ENCODE measurements at regions not wholly inside any gene's neighbourhood (a gene's known extent, or its start where the extent isn't known, plus 50 kb on each side); places are given as distances from the start of the nearest gene placed in this dataset.

GRCh38 chr11:128324531-128325141 is 262.7 kb downstream of the ETS1 start:
- Histone ChIP-seq H3K27me3 (ENCODE audit: control insufficient read depth, insufficient read depth, low read length) (no peaks in the 10 kb centered on the region), H3K36me3 (ENCODE audit: control insufficient read depth, insufficient read depth, low read length) (no peaks in the 10 kb centered on the region), H3K4me3 (ENCODE audit: low read depth, low read length) (no peak overlapping the region), H3K4me1 (ENCODE audit: control insufficient read depth, insufficient read depth, low read length) (no peaks in the 10 kb centered on the region), H3K9ac (ENCODE audit: low read depth, low read length) (no peak overlapping the region), H3K9me3 (ENCODE audit: control insufficient read depth, insufficient read depth, low read length) (no peaks in the 10 kb centered on the region)

DNA sequence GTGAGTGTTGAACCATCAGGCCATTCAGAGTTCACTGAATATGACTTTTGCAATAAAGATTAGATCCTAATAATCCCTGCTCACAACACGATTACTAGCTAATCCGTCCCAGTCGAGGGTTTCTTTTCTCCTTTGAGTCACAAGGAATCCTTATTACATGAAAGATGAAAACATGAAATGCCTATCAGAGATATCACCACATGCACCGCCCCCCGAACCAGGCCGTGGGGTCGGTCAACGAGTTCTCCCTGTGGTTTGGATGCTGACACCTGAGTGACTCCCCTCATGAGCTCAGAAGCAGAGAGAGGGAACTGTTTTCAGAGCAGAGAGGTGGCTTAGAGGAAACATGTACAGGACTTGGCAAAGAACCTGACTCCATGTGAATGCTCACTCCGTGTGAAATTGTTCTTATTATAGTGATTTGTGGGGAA is 263.3 kb downstream of the ETS1 start:
- no peaks in the 10 kb centered on the region for H3K9me3 ChIP-seq (ENCODE audit: control insufficient read depth, insufficient read depth, low read length)
- no peaks in the 10 kb centered on the region for H3K36me3 ChIP-seq (ENCODE audit: control insufficient read depth, insufficient read depth, low read length)
- no peak overlapping the region for H3K9ac ChIP-seq (ENCODE audit: low read depth, low read length)
- H3K4me3 ChIP-seq (ENCODE audit: low read depth, low read length), result no peak overlapping the region
- H3K27me3 ChIP-seq (ENCODE audit: control insufficient read depth, insufficient read depth, low read length), result no peaks in the 10 kb centered on the region
- H3K4me1 ChIP-seq (ENCODE audit: control insufficient read depth, insufficient read depth, low read length), result no peaks in the 10 kb centered on the region

DNA sequence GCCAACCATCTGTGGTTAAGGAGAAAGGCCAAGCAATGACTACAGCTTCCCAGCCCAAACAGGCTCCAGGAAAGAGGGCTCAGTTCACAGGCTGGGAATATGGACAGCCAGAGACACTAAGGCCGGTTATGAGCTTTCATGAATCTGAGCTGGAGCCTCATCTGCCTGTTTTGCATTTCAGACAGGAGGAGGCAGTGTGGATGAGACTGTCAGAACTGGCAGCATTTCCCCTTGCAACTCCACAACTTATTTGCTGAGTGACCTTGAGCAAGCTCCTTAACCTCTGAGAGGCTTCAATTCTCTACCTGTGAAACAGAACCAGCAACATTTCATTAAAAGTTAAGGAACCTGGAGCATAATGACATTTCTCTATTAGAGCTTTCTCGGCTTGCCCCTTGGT is 264.0 kb downstream of the ETS1 start:
- Histone ChIP-seq H3K4me3 (ENCODE audit: low read depth, low read length) (no peak overlapping the region), H3K36me3 (ENCODE audit: control insufficient read depth, insufficient read depth, low read length) (no peaks in the 10 kb centered on the region)

DNA sequence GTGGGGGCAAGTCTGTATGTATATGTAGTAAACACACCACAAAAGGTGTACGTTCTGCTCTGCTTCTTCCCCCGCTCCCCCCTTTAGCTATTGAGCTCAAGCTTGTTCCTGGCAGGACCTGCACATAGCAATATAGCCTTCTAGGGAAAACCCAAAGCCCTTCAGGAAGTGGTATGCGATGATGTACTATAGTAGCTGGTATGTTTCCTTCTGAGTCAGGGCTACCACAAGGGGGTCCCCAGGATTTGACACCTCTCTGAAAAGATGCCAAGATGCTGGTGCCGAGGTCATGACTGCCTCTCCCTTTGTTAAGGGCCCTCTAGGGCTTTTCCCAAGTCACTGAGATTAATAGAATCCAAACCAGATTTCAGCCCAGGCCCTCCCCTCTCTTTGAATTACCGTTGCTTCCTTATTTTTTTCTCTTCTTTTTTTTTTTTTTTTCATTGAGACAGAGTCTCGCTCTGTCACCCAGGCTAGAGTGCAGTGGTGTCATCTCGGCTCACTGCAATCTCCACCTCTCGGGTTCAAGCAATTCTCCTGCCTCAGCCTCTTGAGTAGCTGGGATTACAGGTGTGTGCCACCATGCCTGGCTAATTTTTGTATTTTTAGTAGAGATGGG is 268.4 kb downstream of the ETS1 start:
- Histone ChIP-seq H3K4me3 (ENCODE audit: low read depth, low read length) (no peak overlapping the region), H3K9ac (ENCODE audit: low read depth, low read length) (no peak overlapping the region), H3K36me3 (ENCODE audit: control insufficient read depth, insufficient read depth, low read length) (no peaks in the 10 kb centered on the region), H3K4me1 (ENCODE audit: control insufficient read depth, insufficient read depth, low read length) (no peaks in the 10 kb centered on the region), H3K9me3 (ENCODE audit: control insufficient read depth, insufficient read depth, low read length) (no peaks in the 10 kb centered on the region), H3K27me3 (ENCODE audit: control insufficient read depth, insufficient read depth, low read length) (no peaks in the 10 kb centered on the region)

More for the DNA sequence above, 264.0 kb downstream of the ETS1 start:
- Histone ChIP-seq H3K9ac (ENCODE audit: low read depth, low read length) (no peak overlapping the region), H3K4me1 (ENCODE audit: control insufficient read depth, insufficient read depth, low read length) (no peaks in the 10 kb centered on the region), H3K9me3 (ENCODE audit: control insufficient read depth, insufficient read depth, low read length) (no peaks in the 10 kb centered on the region), H3K27me3 (ENCODE audit: control insufficient read depth, insufficient read depth, low read length) (no peaks in the 10 kb centered on the region)

DNA sequence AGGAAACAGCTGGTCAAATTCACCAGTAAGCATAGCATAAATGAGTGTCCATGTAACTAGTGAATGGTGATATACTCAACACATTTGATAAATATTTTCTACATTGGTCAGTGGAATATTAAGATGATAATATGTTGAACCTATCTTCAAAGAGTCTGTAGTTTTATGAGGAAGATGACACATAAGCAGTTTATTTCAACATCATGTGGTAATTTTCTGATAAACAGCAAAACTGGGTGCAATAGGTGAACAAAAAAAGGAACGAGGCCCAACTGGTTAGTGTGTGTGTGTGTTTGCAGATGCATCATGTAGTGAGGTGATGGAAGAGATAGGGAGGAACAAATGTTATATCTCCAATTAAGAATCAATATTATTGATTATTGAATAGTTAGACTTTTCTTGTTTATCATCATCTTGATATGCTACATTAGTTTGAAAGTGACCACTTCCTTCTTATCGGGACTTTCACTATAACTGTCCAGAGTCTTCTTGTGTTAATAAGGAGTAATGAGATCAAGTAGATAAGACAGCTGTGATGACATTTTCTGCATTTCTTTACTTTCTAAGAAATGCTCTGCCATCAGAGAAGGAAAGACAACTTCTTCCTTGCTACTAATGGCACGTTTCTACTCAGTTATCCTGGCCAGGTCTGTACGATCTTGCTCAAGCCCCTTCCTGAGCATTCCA is 270.7 kb downstream of the ETS1 start:
- H3K27me3 ChIP-seq (ENCODE audit: control insufficient read depth, insufficient read depth, low read length), result no peaks in the 10 kb centered on the region
- H3K9me3 ChIP-seq (ENCODE audit: control insufficient read depth, insufficient read depth, low read length), result no peaks in the 10 kb centered on the region
- no peaks in the 10 kb centered on the region for H3K4me1 ChIP-seq (ENCODE audit: control insufficient read depth, insufficient read depth, low read length)
- H3K9ac ChIP-seq (ENCODE audit: low read depth, low read length), result no peak overlapping the region
- no peaks in the 10 kb centered on the region for H3K36me3 ChIP-seq (ENCODE audit: control insufficient read depth, insufficient read depth, low read length)
- H3K4me3 ChIP-seq (ENCODE audit: low read depth, low read length), result no peak overlapping the region

DNA sequence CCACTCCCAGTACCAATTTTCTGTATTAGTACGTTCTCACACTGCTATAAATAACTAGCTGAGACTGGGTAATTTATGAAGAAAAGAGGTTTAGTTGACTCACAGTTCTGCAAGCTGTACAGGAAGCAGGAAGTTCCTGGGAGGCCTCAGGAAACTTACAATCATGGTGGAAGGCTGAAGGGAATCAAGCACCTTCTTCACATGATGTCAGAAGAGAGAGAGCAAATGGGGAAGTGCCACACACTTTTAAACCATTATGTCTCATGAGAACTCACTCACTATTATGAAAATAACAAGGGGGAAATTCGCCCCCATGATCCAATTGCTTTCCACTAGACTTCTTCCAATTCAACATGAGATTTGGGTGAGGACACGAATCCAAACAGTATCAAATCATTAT is 271.4 kb downstream of the ETS1 start:
- no peaks in the 10 kb centered on the region for H3K9me3 ChIP-seq (ENCODE audit: control insufficient read depth, insufficient read depth, low read length)
- H3K4me1 ChIP-seq (ENCODE audit: control insufficient read depth, insufficient read depth, low read length), result no peaks in the 10 kb centered on the region
- no peaks in the 10 kb centered on the region for H3K27me3 ChIP-seq (ENCODE audit: control insufficient read depth, insufficient read depth, low read length)
- H3K36me3 ChIP-seq (ENCODE audit: control insufficient read depth, insufficient read depth, low read length), result no peaks in the 10 kb centered on the region
- no peak overlapping the region for H3K4me3 ChIP-seq (ENCODE audit: low read depth, low read length)
- H3K9ac ChIP-seq (ENCODE audit: low read depth, low read length), result no peak overlapping the region

GRCh38 chr11:128313931-128314330 is 273.4 kb downstream of the ETS1 start:
- Histone ChIP-seq H3K36me3 (ENCODE audit: control insufficient read depth, insufficient read depth, low read length) (no peaks in the 10 kb centered on the region), H3K9me3 (ENCODE audit: control insufficient read depth, insufficient read depth, low read length) (no peaks in the 10 kb centered on the region), H3K4me1 (ENCODE audit: control insufficient read depth, insufficient read depth, low read length) (no peaks in the 10 kb centered on the region)

DNA sequence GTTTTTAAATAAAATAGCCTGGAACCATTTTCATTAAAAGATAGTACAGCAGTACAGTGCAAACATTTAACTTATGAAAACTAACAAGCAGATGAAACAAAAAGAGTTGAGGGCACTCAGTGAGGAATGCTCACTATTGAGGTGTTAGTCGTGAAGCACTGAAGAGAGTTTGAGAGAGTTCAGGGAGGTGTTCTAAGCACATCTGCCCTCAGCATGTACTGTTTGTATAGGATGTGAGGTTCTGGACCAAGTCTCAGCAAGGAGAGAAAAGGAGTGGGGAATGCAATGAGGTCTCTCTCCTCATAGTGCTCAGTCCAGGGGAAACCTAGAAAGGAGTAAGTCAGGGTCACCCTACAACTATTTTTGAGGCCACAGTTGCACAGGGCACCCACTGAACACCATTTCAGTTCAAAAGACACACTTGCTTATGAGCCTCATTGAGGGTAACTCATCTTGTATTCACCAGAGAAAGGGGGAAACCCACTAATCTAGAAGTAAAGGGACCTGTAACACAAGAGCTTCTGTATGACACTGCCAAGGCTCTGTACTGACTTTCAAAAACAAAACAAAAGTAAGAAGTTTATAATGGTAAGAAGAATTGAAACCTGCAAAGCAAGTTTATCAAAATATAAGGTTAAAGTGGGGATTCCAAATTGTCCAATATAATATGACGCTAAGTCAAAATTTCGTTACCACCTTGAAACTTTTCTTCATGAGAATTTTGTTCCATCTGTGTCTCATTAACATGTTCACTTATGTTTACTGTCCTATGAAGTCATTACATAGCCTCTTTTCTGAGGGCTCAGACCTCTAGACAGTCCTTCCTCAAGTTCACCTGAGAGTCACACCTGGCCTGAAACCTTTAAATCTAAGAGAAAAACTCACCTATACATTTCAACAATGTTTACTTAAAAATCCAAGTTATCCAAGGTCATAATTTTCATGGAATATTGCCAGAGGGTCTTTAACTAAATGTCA is 275.3 kb downstream of the ETS1 start:
- no peaks in the 10 kb centered on the region for H3K9me3 ChIP-seq (ENCODE audit: control insufficient read depth, insufficient read depth, low read length)

More at GRCh38 chr11:128313931-128314330, 273.4 kb downstream of the ETS1 start:
- Histone ChIP-seq H3K4me3 (ENCODE audit: low read depth, low read length) (no peak overlapping the region), H3K9ac (ENCODE audit: low read depth, low read length) (no peak overlapping the region), H3K27me3 (ENCODE audit: control insufficient read depth, insufficient read depth, low read length) (no peaks in the 10 kb centered on the region)

DNA sequence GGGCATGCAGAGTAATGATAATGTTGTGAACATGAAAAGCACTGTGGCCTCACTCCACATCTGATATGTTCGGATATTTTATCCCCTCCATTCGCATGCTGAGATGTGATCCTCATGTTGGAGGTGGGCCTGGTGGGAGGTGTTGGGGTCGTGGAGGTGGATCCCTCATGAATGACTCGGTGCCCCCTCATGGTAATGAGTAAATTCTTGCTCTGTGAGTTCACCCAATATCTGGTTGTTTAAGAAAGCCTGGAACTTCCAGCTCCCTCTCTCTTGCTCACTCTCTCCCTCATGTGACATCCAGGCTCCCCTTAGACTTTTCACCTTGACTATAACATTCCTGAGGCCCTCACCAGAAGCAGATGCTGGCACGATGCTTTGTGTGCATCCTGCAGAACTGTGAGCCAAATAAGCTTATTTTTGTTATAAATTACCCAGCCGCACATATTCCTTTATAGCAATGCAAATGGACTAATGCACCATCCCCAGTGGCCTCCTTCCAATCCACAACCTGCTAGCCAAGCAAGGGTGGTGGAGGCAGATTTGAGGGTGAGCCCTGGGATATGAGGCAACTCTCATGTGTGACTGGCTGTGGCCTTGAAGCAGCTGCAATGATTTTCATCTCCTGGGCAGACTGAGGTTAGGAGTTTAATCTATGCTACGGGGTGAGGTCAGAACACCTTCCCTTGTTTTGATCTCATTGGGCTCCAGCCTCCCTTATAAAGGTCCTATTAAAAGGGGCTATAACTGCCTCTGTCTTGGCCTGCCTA is 276.5 kb downstream of the ETS1 start:
- H3K27me3 ChIP-seq (ENCODE audit: control insufficient read depth, insufficient read depth, low read length), result no peaks in the 10 kb centered on the region
- H3K9ac ChIP-seq (ENCODE audit: low read depth, low read length), result no peak overlapping the region
- no peaks in the 10 kb centered on the region for H3K9me3 ChIP-seq (ENCODE audit: control insufficient read depth, insufficient read depth, low read length)
- no peak overlapping the region for H3K4me3 ChIP-seq (ENCODE audit: low read depth, low read length)
- no peaks in the 10 kb centered on the region for H3K4me1 ChIP-seq (ENCODE audit: control insufficient read depth, insufficient read depth, low read length)
- H3K36me3 ChIP-seq (ENCODE audit: control insufficient read depth, insufficient read depth, low read length), result no peaks in the 10 kb centered on the region

More for the DNA sequence above, 275.3 kb downstream of the ETS1 start:
- H3K27me3 ChIP-seq (ENCODE audit: control insufficient read depth, insufficient read depth, low read length), result no peaks in the 10 kb centered on the region
- H3K9ac ChIP-seq (ENCODE audit: low read depth, low read length), result no peak overlapping the region
- no peaks in the 10 kb centered on the region for H3K4me1 ChIP-seq (ENCODE audit: control insufficient read depth, insufficient read depth, low read length)
- no peak overlapping the region for H3K4me3 ChIP-seq (ENCODE audit: low read depth, low read length)
- no peaks in the 10 kb centered on the region for H3K36me3 ChIP-seq (ENCODE audit: control insufficient read depth, insufficient read depth, low read length)

DNA sequence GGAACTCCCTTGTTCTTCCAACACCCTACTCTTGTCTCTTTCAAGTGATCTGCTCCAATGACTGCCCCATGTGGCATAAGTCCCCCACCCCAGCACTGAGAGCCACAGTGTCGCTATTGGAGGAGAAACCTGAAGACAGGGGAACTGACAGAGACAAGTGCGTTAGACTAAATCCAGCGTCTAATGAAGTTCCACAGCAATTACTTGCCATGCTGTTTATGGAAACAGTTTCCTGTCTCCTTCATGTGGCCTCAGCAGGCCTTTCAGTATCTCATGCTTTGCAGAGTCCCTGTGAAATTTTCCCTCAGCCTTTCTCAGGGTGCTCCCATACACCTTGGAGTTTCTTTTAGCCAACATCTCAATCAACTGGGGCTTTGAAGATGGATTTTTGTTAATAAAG is 277.4 kb downstream of the ETS1 start:
- Histone ChIP-seq H3K36me3 (ENCODE audit: control insufficient read depth, insufficient read depth, low read length) (no peaks in the 10 kb centered on the region), H3K4me1 (ENCODE audit: control insufficient read depth, insufficient read depth, low read length) (no peaks in the 10 kb centered on the region), H3K9me3 (ENCODE audit: control insufficient read depth, insufficient read depth, low read length) (no peaks in the 10 kb centered on the region), H3K27me3 (ENCODE audit: control insufficient read depth, insufficient read depth, low read length) (no peaks in the 10 kb centered on the region), H3K4me3 (ENCODE audit: low read depth, low read length) (no peak overlapping the region), H3K9ac (ENCODE audit: low read depth, low read length) (no peak overlapping the region)

- Histone ChIP-seq H3K4me1 (ENCODE audit: control insufficient read depth, insufficient read depth, low read length) (no peaks in the 10 kb centered on the region), H3K27me3 (ENCODE audit: control insufficient read depth, insufficient read depth, low read length) (no peaks in the 10 kb centered on the region), H3K4me3 (ENCODE audit: low read depth, low read length) (no peak overlapping the region), H3K9ac (ENCODE audit: low read depth, low read length) (no peak overlapping the region), H3K36me3 (ENCODE audit: control insufficient read depth, insufficient read depth, low read length) (no peaks in the 10 kb centered on the region), H3K9me3 (ENCODE audit: control insufficient read depth, insufficient read depth, low read length) (no peaks in the 10 kb centered on the region)
Measured at GRCh38 chr11:128308794-128309193, 278.6 kb downstream of the ETS1 start.

All from iPS-15b (cell line).